VCaP (cell line): ENCODE measurements at regions not wholly inside any gene's neighbourhood (a gene's known extent, or its start where the extent isn't known, plus 50 kb on each side); places are given as distances from the start of the nearest gene placed in this dataset.
A peak's percentile ranks its signal among the peaks of the same experiment; 100 is the strongest.

Experiments
- H3K27ac ChIP-seq: fragments of 450-650 bp; 2 replicates; pipeline ENCODE4 v1.5.1; 2017
- TF ChIP-seq, protein P1 (sequence below): fragments of 450-650 bp; conservative IDR thresholded peaks from 2 replicates; pipeline ENCODE4 v1.5.1; 2017; ENCODE audit warnings: mild to moderate bottlenecking, moderate library complexity

DNA sequence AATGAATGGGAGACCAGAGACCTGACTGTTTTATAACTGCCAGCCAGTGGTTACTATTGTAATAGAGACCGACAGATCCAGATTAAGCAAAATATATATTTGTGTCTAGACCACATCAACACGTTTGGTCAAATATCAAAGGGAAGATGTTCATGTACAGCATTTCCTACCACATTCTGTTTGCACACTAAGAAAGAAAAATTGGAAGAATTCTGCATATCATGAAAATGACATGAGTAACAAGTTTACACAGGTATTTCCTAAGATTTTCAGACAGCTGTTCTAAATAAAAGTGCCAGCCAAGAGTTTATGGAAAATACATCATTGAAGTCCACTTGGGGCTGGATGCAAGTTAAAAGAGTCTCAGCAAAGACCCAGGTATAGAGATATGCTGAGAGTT lies 145.5 kb upstream of the ANO3 start:
- TF ChIP-seq, protein P1, sequence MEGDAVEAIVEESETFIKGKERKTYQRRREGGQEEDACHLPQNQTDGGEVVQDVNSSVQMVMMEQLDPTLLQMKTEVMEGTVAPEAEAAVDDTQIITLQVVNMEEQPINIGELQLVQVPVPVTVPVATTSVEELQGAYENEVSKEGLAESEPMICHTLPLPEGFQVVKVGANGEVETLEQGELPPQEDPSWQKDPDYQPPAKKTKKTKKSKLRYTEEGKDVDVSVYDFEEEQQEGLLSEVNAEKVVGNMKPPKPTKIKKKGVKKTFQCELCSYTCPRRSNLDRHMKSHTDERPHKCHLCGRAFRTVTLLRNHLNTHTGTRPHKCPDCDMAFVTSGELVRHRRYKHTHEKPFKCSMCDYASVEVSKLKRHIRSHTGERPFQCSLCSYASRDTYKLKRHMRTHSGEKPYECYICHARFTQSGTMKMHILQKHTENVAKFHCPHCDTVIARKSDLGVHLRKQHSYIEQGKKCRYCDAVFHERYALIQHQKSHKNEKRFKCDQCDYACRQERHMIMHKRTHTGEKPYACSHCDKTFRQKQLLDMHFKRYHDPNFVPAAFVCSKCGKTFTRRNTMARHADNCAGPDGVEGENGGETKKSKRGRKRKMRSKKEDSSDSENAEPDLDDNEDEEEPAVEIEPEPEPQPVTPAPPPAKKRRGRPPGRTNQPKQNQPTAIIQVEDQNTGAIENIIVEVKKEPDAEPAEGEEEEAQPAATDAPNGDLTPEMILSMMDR: no peak
- H3K27ac ChIP-seq: no peak overlapping the region

DNA sequence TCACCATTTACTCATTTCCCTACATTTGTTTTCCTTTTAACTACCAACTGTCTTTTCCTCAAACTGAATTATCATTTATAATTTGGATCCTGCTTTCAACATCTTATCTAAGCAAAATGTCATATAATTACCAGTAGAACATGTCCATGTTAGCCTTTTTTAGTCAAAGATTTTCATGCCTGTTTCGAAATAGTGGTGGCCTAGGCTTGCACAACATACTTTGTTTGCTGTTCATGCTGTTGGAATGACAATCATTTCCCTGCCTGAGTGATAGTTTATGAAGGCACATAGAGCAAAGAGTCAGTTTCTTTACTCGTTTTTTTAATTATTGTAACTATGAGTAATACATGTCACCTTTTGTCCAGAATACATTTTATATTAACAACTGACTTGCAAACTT lies 144.3 kb upstream of the ANO3 start:
- TF ChIP-seq, protein P1: no peak
- H3K27ac ChIP-seq: no peak overlapping the region

DNA sequence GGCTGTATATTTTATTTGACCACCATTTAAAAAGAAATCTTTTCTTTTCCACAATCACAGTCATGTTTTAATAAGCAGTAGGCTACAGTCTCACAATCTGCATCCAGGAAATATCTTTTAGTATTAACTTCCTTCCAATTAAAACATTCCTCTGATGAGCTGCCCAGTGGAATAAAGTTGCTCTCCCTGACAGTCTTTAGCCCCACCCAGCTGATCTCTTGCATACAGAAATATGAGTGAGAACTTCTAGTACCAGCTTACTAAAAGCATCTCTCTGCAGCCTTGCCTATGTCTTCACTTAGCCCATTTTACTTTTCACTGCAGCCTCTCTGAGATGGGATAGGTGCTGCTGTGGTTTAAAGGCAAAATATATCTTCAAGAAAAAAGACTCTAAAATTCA lies 143.4 kb upstream of the ANO3 start:
- TF ChIP-seq, protein P1: no peak
- H3K27ac ChIP-seq: no peak overlapping the region

DNA sequence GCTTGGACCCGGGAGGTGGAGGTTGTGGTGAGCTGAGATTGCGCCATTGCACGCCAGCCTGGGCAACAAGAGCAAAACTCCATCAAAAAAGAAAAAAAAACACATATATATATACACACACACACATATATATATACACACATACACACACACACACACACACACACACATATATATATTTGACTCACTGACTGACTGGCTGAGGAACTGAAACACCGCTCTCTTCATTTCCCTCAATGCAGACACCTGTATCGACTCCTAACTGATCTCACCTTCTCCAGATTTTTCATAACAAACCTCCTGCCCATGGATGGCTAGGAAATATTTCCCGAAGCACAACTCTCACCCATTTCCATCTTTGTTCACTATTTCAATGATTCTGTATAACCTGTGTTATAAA lies 140.7 kb upstream of the ANO3 start:
- no peak overlapping the region for H3K27ac ChIP-seq
- TF ChIP-seq, protein P1: no peak

DNA sequence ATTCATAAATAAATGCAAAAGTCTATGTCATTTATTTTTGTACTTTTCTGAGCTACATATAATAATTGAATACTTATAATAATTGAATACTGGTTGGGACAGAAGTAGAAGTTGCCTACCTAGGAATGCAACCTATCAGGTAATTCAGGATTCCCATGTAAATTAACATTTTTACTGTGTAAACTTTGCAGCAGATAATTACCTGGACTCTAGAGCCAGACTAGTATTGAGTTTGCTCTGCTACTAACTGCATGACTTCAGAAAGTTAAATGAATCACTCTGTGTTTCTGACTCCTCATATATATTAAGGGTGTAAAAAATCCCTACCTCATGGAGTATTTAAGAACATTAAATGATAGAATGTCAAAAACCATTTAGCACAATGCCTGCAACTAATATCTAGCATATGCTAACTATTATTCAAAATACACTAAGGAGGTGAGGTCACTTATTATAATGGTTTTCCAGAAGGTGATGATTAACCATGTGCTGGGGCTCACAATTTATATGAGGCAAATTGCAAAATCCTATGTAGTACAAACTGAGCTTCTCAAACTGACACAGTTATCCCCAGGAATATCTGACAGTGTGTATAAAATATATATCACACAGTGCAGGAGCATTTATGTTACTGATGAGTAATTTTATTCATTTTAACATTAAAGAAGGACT lies 138.1 kb upstream of the ANO3 start:
- TF ChIP-seq, protein P1: no peak

DNA sequence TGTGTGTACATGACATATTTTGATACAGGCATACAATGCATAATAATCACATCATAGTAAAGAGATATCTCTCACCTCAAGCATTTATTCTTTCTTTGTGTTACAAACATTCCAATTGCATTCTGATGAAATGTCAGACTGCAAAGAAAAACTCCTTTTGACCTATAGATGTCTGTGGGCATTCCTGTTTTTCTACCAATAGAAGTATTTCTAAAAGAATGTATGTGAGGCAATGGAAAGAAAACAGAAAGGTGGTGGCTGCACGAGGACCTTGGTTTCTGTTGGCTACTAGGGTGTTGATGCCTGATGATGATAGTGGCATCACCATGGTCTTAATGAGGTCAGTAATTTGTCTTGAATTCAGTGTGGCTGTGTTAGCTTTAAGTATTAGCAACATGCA lies 137.0 kb upstream of the ANO3 start:
- peak overlapping the region; percentile 51; the same call in 1 of the 2 replicates for H3K27ac ChIP-seq
- TF ChIP-seq, protein P1: no peak

More for the DNA sequence above, 138.1 kb upstream of the ANO3 start:
- H3K27ac ChIP-seq: peak overlapping the region; percentile 51

DNA sequence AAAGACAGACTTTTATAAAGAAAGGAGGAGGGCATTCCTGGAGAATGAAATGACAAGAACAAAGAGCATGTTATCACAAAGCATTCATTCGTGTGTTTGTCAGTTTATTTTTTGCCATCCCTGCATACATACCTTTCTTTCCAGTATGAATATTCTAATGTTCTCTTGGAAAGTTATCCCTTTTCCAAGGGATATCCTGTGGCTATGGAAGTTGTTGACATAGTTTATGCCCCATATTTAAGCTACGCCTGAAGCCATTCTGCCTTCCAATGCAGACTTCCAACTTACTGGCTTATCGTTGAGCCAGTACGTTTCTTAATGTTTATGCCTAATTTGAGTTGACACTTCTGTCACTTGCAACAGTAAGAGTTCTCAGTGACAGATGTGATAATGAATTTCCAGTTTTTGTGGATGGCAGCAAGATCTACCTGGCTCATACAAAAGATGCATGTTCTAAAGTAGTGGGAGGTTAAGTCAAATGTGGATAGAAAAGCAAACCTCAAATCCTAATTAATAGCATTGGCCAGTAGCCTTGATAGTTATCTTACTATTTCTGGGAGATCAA lies 133.3 kb upstream of the ANO3 start:
- TF ChIP-seq, protein P1: no peak
- H3K27ac ChIP-seq: no peak overlapping the region
